Ovary (tissue), 3 donors: ENCODE measurements at regions not wholly inside any gene's neighbourhood (a gene's known extent, or its start where the extent isn't known, plus 50 kb on each side); places are given as distances from the start of the nearest gene placed in this dataset.

Source experiments
- CTCF ChIP-seq, 3 donors: fragments of 450-650 bp in 2 of 3; fragments of 200-600 bp in 1 of 3; IDR thresholded peaks; one replicate each; pipeline versions ENCODE4 v1.5.1 to v1.8.0; 2016 to 2022; ENCODE audit warnings: antibody characterized with exemption in 3 of 3, mild to moderate bottlenecking in 1 of 3
- POLR2A ChIP-seq: fragments of 450-650 bp; IDR thresholded peaks from one replicate; pipeline ENCODE4 v1.6.1; 2017; ENCODE audit warnings: antibody characterized with exemption, mild to moderate bottlenecking, moderate library complexity
- donor health status: DM: no; HTN: no; CAD: no.

GRCh38 chr6:115474443-115475041, 586.1 kb downstream of the FRK start:
- TF ChIP-seq CTCF (IDR thresholded peaks at IDR 0.05) (no peak), POLR2A (no peak)
